WTC11 (cell line): ENCODE measurements at regions not wholly inside any gene's neighbourhood (a gene's known extent, or its start where the extent isn't known, plus 50 kb on each side); places are given as distances from the start of the nearest gene placed in this dataset.

Experiments
- ATAC-seq: fragments of 200-7000 bp; cut with Tn5 transposase; 2 replicates; pipeline ENCODE4 v1.10.0; 2021; ENCODE audit warnings: mild to moderate bottlenecking, moderate library complexity
- CTCF ChIA-PET: fragments of 300-600 bp; sonication (Branson Sonifier 250); formaldehyde crosslinking; loops from one replicate; lab custom pipeline; 2021; ENCODE audit warnings: antibody characterized with exemption; lab: Charles Lee
- POLR2A ChIA-PET: fragments of 350-600 bp; sonication (Branson Sonifier 250); formaldehyde crosslinking; loops from one replicate; lab custom pipeline; 2021; ENCODE audit warnings: antibody characterized with exemption; lab: Charles Lee
- DNase-seq: peaks from one replicate; pipeline ENCODE4 v3.0.0; 2021; ENCODE audit warnings: low spot score
- H3K27ac Mint-ChIP-seq: 2 replicates; pipeline ENCODE4 v1.8.0; 2021; ENCODE audit warnings: mixed read lengths
- H3K27me3 Mint-ChIP-seq: 2 replicates; pipeline ENCODE4 v1.8.0; 2021; ENCODE audit warnings: low read depth, mild to moderate bottlenecking, moderate library complexity, mixed read lengths
- H3K36me3 Mint-ChIP-seq: 2 replicates; pipeline ENCODE4 v1.8.0; 2021; ENCODE audit warnings: mixed read lengths
- H3K4me1 Mint-ChIP-seq: 2 replicates; pipeline ENCODE4 v1.8.0; 2022; ENCODE audit warnings: mixed read lengths
- H3K4me3 Mint-ChIP-seq: 2 replicates; pipeline ENCODE4 v1.8.0; 2021; ENCODE audit warnings: mild to moderate bottlenecking, moderate library complexity, mixed read lengths
- H3K9me3 Mint-ChIP-seq: 2 replicates; pipeline ENCODE4 v1.8.0; 2021; ENCODE audit warnings: mixed read lengths
- ATF2 ChIP-seq: sonication (generic); formaldehyde crosslinking; IDR thresholded peaks from 2 replicates; pipeline ENCODE4 v1.8.1; 2022; ENCODE audit warnings: low read depth, missing genetic modification reagents, borderline replicate concordance
- CREM ChIP-seq: sonication (generic); formaldehyde crosslinking; IDR thresholded peaks from 2 replicates; pipeline ENCODE4 v1.8.1; 2022; ENCODE audit warnings: mild to moderate bottlenecking, missing genetic modification reagents, moderate library complexity
- CTCF ChIP-seq: fragments of 200-600 bp; IDR thresholded peaks from 2 replicates; pipeline ENCODE4 v1.8.0; 2022; ENCODE audit warnings: antibody characterized with exemption
- E2F4 ChIP-seq: sonication (generic); formaldehyde crosslinking; IDR thresholded peaks from 2 replicates; pipeline ENCODE4 v1.8.1; 2022; ENCODE audit warnings: low read depth, mild to moderate bottlenecking, moderate library complexity, missing genetic modification reagents, borderline replicate concordance
- ELF4 ChIP-seq: sonication (generic); formaldehyde crosslinking; IDR thresholded peaks from 2 replicates; pipeline ENCODE4 v1.8.1; 2022; ENCODE audit warnings: low read depth, mild to moderate bottlenecking, moderate library complexity, missing genetic modification reagents
- FOXP1 ChIP-seq: sonication (generic); formaldehyde crosslinking; IDR thresholded peaks from 2 replicates; pipeline ENCODE4 v1.8.0; 2022; ENCODE audit warnings: missing genetic modification reagents, mild to moderate bottlenecking, moderate library complexity, borderline replicate concordance
- GRHL2 ChIP-seq: fragments of 250-450 bp; sonication (Bioruptor Pico); IDR thresholded peaks from 2 replicates; pipeline ENCODE4 v1.8.0; 2022; ENCODE audit warnings: mild to moderate bottlenecking, moderate library complexity; ENCODE audit not compliant: insufficient replicate concordance, severe bottlenecking
- JAZF1 ChIP-seq: fragments of 250-450 bp; sonication (Bioruptor Pico); IDR thresholded peaks from 2 replicates; pipeline ENCODE4 v1.9.0; 2021; ENCODE audit warnings: moderate library complexity, mild to moderate bottlenecking, inconsistent platforms
- MAX ChIP-seq: sonication (generic); formaldehyde crosslinking; IDR thresholded peaks from 2 replicates; pipeline ENCODE4 v1.8.0; 2022; ENCODE audit warnings: mild to moderate bottlenecking, missing genetic modification reagents
- MXD4 ChIP-seq: fragments of 250-450 bp; sonication (Bioruptor Pico); IDR thresholded peaks from 2 replicates; pipeline ENCODE4 v1.8.0; 2021; ENCODE audit warnings: mild to moderate bottlenecking, moderate library complexity, borderline replicate concordance
- NR3C1 ChIP-seq: sonication (generic); formaldehyde crosslinking; conservative IDR thresholded peaks from 2 replicates; pipeline ENCODE4 v1.8.1; 2023; ENCODE audit warnings: low read depth, mild to moderate bottlenecking, missing genetic modification reagents
- SMAD3 ChIP-seq: sonication (generic); formaldehyde crosslinking; IDR thresholded peaks from 2 replicates; pipeline ENCODE4 v1.8.0; 2022; ENCODE audit warnings: missing genetic modification reagents, mild to moderate bottlenecking, borderline replicate concordance
- SMAD4 ChIP-seq: sonication (generic); formaldehyde crosslinking; IDR thresholded peaks from 2 replicates; pipeline ENCODE4 v1.8.0; 2022; ENCODE audit warnings: mild to moderate bottlenecking, missing genetic modification reagents
- SOX15 ChIP-seq: fragments of 250-450 bp; sonication (Bioruptor Pico); IDR thresholded peaks from 2 replicates; pipeline ENCODE4 v1.9.0; 2021; ENCODE audit warnings: mild to moderate bottlenecking
- ZBTB21 ChIP-seq: sonication (generic); formaldehyde crosslinking; IDR thresholded peaks from 2 replicates; pipeline ENCODE4 v1.8.1; 2023; ENCODE audit warnings: mild to moderate bottlenecking, missing genetic modification reagents, borderline replicate concordance
- ZBTB43 ChIP-seq: sonication (generic); formaldehyde crosslinking; IDR thresholded peaks from 2 replicates; pipeline ENCODE4 v1.8.1; 2023; ENCODE audit warnings: mild to moderate bottlenecking, missing genetic modification reagents
- ZMAT4 ChIP-seq: fragments of 250-450 bp; sonication (Bioruptor Pico); IDR thresholded peaks from 2 replicates; pipeline ENCODE4 v1.9.0; 2021; ENCODE audit warnings: mild to moderate bottlenecking
- ZNF138 ChIP-seq: sonication (generic); formaldehyde crosslinking; conservative IDR thresholded peaks from 2 replicates; pipeline ENCODE4 v1.8.1; 2022; ENCODE audit warnings: mild to moderate bottlenecking, moderate library complexity, missing genetic modification reagents
- ZNF416 ChIP-seq: fragments of 250-450 bp; sonication (Bioruptor Pico); IDR thresholded peaks from 2 replicates; pipeline ENCODE4 v1.9.0; 2021; ENCODE audit warnings: mild to moderate bottlenecking, inconsistent platforms
- ZNF512 ChIP-seq: sonication (generic); formaldehyde crosslinking; IDR thresholded peaks from 2 replicates; pipeline ENCODE4 v1.8.1; 2022; ENCODE audit warnings: missing genetic modification reagents, borderline replicate concordance
- ZSCAN18 ChIP-seq: fragments of 250-450 bp; sonication (Bioruptor Pico); IDR thresholded peaks from 2 replicates; pipeline ENCODE4 v2.1.2; 2022; ENCODE audit warnings: mild to moderate bottlenecking, moderate library complexity

- Mint-ChIP-seq H3K27ac (no peak overlapping the region), H3K27me3 (no peaks in the 10 kb centered on the region), H3K36me3 (no peaks in the 10 kb centered on the region), H3K4me1 (0 out of 2 replicates have a peak, but pooled peaks cover 3% of the 10 kb centered on the region), H3K4me3 (no peak overlapping the region), H3K9me3 (peaks cover 12% of the 10 kb centered on the region)
- no peak for ATAC-seq
- CTCF ChIA-PET: no interaction called here
- no peak for DNase-seq
- POLR2A ChIA-PET: interaction anchor here (0.7 kb wide), 1 partner anchor 284 kb away, joined by 3 read pairs; no protein-coding TSS in a partner anchor
- TF ChIP-seq ZNF512 (CRISPR knock-in tag) (no peak), ZSCAN18 (CRISPR knock-in tag) (no peak), CREM (CRISPR knock-in tag) (no peak), NR3C1 (CRISPR knock-in tag) (no peak), E2F4 (CRISPR knock-in tag) (no peak), SMAD3 (CRISPR knock-in tag) (no peak), GRHL2 (CRISPR knock-in tag) (no peak), FOXP1 (no peak)
These were observed 168.2 kb upstream of the LRP1B start for GRCh38 chr2:142299021-142299420.

- no peak overlapping the region for H3K27ac Mint-ChIP-seq
- no peaks in the 10 kb centered on the region for H3K36me3 Mint-ChIP-seq
- no peaks in the 10 kb centered on the region for H3K27me3 Mint-ChIP-seq
- no peaks in the 10 kb centered on the region for H3K9me3 Mint-ChIP-seq
- ATAC-seq: no peak
- no peak overlapping the region for H3K4me3 Mint-ChIP-seq
- ChIA-PET POLR2A (no interaction called here), CTCF (no interaction called here)
- TF ChIP-seq MAX (CRISPR knock-in tag) (no peak), SMAD4 (CRISPR knock-in tag) (no peak), MXD4 (CRISPR knock-in tag) (no peak), JAZF1 (CRISPR knock-in tag) (no peak), ATF2 (no peak), CTCF (no peak), ZBTB43 (CRISPR knock-in tag) (no peak), SOX15 (no peak), ZBTB21 (CRISPR knock-in tag) (no peak), ZMAT4 (CRISPR knock-in tag) (no peak), ZNF138 (CRISPR knock-in tag) (no peak), ELF4 (CRISPR knock-in tag) (no peak), ZNF416 (CRISPR knock-in tag) (no peak), GRHL2 (CRISPR knock-in tag) (no peak)
- 0 out of 2 replicates have a peak, but pooled peaks cover 9% of the 10 kb centered on the region for H3K4me1 Mint-ChIP-seq
- DNase-seq: no peak
These were observed 163.4 kb upstream of the LRP1B start for GRCh38 chr2:142294225-142294624.
